ENCODE measurements at regions not wholly inside any gene's neighbourhood (a gene's known extent, or its start where the extent isn't known, plus 50 kb on each side); places are given as distances from the start of the nearest gene placed in this dataset.

DNA sequence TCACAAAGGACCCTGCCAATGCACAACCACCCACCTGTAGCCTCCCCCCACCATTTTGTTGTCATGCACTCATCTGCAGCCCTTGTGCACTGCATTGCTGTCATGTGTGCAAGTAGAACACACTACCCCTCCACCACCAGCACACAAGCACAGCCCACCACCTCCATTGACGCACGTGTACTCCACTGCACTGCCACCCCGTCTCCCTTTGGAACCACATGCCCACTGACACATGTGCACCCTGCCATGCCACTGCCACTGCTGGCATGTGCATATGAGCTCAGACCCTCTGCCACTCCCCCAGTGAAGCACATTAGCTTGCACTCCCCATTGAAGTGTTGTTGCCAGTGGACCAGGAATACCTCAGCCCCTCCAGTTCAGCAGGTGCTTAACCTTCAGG is 530.3 kb upstream of the ACO1 start:
- TF ChIP-seq, protein P1, sequence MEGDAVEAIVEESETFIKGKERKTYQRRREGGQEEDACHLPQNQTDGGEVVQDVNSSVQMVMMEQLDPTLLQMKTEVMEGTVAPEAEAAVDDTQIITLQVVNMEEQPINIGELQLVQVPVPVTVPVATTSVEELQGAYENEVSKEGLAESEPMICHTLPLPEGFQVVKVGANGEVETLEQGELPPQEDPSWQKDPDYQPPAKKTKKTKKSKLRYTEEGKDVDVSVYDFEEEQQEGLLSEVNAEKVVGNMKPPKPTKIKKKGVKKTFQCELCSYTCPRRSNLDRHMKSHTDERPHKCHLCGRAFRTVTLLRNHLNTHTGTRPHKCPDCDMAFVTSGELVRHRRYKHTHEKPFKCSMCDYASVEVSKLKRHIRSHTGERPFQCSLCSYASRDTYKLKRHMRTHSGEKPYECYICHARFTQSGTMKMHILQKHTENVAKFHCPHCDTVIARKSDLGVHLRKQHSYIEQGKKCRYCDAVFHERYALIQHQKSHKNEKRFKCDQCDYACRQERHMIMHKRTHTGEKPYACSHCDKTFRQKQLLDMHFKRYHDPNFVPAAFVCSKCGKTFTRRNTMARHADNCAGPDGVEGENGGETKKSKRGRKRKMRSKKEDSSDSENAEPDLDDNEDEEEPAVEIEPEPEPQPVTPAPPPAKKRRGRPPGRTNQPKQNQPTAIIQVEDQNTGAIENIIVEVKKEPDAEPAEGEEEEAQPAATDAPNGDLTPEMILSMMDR (IDR thresholded peaks at IDR 0.05), result no peak
- H3K36me3 ChIP-seq, result no peaks in the 10 kb centered on the region
- intact Hi-C loops (cut with DNase I), result no loop called here
- H3K4me3 ChIP-seq, result no peak overlapping the region
- ATAC-seq, result no peak
- peaks cover 0 to 14% (median 0%) of the 10 kb centered on the region in 11 donors for H3K9me3 ChIP-seq
- 90 to 93% methylated on average over 3 of the region's 3 CpGs for WGBS, 2 donors
- H3K4me1 ChIP-seq, result no peaks in the 10 kb centered on the region
- no peak for DNase-seq
- H3K27me3 ChIP-seq, result no peaks in the 10 kb centered on the region
- no peak overlapping the region for H3K27ac ChIP-seq

DNA sequence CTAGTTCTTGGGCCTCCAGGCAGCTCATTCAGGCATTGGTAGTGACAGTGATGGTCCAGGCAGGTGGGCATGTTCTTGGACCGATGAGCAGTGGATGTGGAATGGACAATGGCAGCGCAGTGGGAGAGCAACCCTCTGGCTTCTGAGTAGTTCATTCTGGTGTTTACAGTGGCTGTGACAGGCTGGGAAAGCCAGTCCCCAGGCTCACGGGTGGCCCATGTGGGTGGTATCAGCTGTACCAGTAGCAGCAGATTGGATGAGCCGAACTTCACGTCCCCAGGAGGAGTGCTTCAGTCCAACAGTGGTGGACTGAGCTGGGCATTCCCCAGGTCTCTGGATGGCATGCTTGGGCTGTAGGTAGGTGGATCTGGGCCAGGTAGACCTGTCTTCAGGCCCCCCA is 515.6 kb upstream of the ACO1 start:
- no peaks in the 10 kb centered on the region for H3K4me1 ChIP-seq
- TF ChIP-seq, protein P1 (IDR thresholded peaks at IDR 0.05), result no peak
- H3K4me3 ChIP-seq, result no peak overlapping the region
- no peaks in the 10 kb centered on the region for H3K36me3 ChIP-seq
- no peak overlapping the region for H3K27ac ChIP-seq
- intact Hi-C loops (cut with DNase I), result no loop called here
- no peaks in the 10 kb centered on the region for H3K27me3 ChIP-seq
- 86 to 91% methylated on average over 5 of the region's 5 CpGs for WGBS, 2 donors
- DNase-seq (no peak), ATAC-seq (no peak)
- peaks cover 0 to 34% (median 0%) of the 10 kb centered on the region in 11 donors for H3K9me3 ChIP-seq

DNA sequence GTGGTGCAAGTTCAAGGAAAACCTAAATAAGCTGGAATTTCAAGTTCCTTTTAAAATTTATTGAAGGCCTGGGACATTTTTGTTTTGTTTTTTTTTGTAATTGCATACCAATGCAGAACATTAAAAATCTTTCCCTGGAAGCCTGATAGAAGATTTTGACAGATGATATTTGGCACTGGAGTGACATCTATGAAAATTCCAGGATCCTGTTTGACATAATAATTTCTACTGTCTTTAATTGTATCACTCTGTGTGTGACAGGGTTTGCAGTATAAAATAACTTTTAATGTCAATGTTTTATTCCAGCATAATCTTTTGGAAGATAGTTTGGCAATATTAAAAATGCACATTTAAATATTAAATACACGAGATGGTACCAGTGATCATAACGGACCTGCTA is 514.2 kb upstream of the ACO1 start:
- intact Hi-C loops (cut with DNase I), result no loop called here
- H3K4me3 ChIP-seq, result no peak overlapping the region
- no peaks in the 10 kb centered on the region for H3K27me3 ChIP-seq
- 58 to 68% methylated on average over 2 of the region's 2 CpGs for WGBS, 2 donors
- H3K27ac ChIP-seq, result no peak overlapping the region
- TF ChIP-seq, protein P1 (IDR thresholded peaks at IDR 0.05), result no peak
- no peaks in the 10 kb centered on the region for H3K36me3 ChIP-seq
- no peak for ATAC-seq
- DNase-seq, result no peak
- H3K4me1 ChIP-seq, result no peaks in the 10 kb centered on the region
- H3K9me3 ChIP-seq, result peaks cover 0 to 31% (median 0%) of the 10 kb centered on the region in 11 donors

DNA sequence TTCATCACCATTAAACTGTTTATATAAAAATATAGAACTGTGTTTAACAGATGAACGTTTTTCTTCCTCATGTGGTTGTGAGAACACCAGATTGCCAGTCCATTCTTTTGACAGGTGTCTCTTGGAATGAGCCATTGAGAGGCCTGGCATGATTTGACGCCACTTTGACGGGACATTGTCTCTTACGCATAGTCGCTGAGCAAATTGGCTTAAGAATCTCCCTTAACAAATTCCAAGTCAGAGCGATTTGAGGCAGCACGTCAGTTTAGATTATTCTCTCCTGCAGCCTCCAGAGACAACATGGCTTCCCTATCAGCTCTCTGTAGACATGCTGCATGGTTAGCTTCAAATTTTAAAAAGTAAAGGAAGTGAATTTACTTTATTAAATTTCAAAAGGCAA is 510.7 kb upstream of the ACO1 start:
- H3K27ac ChIP-seq, result no peak overlapping the region
- ATAC-seq, result no peak
- H3K4me3 ChIP-seq, result no peak overlapping the region
- peaks cover 0 to 11% (median 0%) of the 10 kb centered on the region in 11 donors for H3K9me3 ChIP-seq
- H3K27me3 ChIP-seq, result no peaks in the 10 kb centered on the region
- 77 to 81% methylated on average over 7 of the region's 7 CpGs for WGBS, 2 donors
- H3K36me3 ChIP-seq, result no peaks in the 10 kb centered on the region
- TF ChIP-seq, protein P1 (IDR thresholded peaks at IDR 0.05), result no peak
- intact Hi-C loops (cut with DNase I), result no loop called here
- H3K4me1 ChIP-seq, result no peaks in the 10 kb centered on the region
- DNase-seq, result no peak
